ENCODE measurements at regions not wholly inside any gene's neighbourhood (a gene's known extent, or its start where the extent isn't known, plus 50 kb on each side); places are given as distances from the start of the nearest gene placed in this dataset.

DNA sequence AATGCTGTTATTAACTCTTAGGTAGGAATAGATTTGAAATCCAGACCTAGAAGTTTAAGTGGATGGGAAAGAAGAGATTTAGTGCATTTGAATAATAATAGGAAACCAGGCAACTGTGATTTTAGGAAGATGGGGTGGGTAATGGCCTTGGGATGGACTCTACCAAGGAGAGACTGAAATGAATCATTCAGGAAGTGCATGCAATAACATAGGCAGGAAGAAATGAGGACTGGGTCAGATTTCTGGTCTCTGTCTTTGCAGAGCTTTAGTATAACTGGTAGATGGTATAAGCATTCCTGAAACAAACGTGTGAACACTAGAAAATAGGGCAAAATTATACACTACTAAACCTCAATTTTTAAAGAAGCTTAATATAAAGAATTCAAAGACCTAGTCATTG is 274.4 kb upstream of the CLINT1 start:
- no peak overlapping the region for H3K4me3 ChIP-seq
- no peak for DNase-seq
- 50% methylated on average over 1 of the region's 1 CpG for WGBS, 2 donors
- H3K9me3 ChIP-seq = no peaks in the 10 kb centered on the region
- no peak for ATAC-seq (ENCODE audit: low FRiP score in 2 of 2)
- H3K4me1 ChIP-seq = no peaks in the 10 kb centered on the region
- TF ChIP-seq POLR2A (IDR thresholded peaks at IDR 0.05) (no peak), POLR2AphosphoS5 (IDR thresholded peaks at IDR 0.05) (no peak), EP300 (IDR thresholded peaks at IDR 0.05) (no peak)
- TF ChIP-seq, protein P1, sequence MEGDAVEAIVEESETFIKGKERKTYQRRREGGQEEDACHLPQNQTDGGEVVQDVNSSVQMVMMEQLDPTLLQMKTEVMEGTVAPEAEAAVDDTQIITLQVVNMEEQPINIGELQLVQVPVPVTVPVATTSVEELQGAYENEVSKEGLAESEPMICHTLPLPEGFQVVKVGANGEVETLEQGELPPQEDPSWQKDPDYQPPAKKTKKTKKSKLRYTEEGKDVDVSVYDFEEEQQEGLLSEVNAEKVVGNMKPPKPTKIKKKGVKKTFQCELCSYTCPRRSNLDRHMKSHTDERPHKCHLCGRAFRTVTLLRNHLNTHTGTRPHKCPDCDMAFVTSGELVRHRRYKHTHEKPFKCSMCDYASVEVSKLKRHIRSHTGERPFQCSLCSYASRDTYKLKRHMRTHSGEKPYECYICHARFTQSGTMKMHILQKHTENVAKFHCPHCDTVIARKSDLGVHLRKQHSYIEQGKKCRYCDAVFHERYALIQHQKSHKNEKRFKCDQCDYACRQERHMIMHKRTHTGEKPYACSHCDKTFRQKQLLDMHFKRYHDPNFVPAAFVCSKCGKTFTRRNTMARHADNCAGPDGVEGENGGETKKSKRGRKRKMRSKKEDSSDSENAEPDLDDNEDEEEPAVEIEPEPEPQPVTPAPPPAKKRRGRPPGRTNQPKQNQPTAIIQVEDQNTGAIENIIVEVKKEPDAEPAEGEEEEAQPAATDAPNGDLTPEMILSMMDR (IDR thresholded peaks at IDR 0.05) = no peak
- no peaks in the 10 kb centered on the region for H3K36me3 ChIP-seq
- no peak overlapping the region for H3K27ac ChIP-seq
- H3K27me3 ChIP-seq = no peaks in the 10 kb centered on the region

DNA sequence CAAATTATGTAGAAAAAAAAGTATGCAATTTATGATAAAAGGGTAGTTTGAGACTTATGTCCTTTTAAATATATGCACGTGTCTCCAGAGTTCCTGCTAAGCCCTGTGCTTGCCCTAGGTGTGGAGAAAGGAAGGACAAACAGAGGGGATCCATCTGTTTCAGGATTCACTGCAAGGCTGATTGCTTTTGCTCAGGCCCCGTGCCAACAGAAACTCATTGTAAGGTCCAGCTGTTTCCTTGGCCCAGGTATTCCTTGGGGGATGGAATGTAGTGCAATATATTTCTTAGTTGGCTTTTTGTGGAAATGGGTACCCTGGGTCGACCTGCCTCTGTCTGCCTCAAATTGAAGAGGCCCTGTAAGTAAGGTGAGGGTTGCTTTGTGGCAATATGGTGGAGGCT is 268.6 kb upstream of the CLINT1 start:
- no peak for ATAC-seq (ENCODE audit: low FRiP score in 2 of 2)
- no peak overlapping the region for H3K27ac ChIP-seq
- no peak overlapping the region for H3K4me3 ChIP-seq
- no peaks in the 10 kb centered on the region for H3K9me3 ChIP-seq
- DNase-seq = no peak
- TF ChIP-seq EP300 (IDR thresholded peaks at IDR 0.05) (no peak), POLR2AphosphoS5 (IDR thresholded peaks at IDR 0.05) (no peak), POLR2A (IDR thresholded peaks at IDR 0.05) (no peak)
- TF ChIP-seq, protein P1 (IDR thresholded peaks at IDR 0.05) = no peak
- no peaks in the 10 kb centered on the region for H3K36me3 ChIP-seq
- H3K4me1 ChIP-seq = no peaks in the 10 kb centered on the region
- H3K27me3 ChIP-seq = no peaks in the 10 kb centered on the region
- 50 to 59% methylated on average over 3 of the region's 3 CpGs for WGBS, 2 donors

DNA sequence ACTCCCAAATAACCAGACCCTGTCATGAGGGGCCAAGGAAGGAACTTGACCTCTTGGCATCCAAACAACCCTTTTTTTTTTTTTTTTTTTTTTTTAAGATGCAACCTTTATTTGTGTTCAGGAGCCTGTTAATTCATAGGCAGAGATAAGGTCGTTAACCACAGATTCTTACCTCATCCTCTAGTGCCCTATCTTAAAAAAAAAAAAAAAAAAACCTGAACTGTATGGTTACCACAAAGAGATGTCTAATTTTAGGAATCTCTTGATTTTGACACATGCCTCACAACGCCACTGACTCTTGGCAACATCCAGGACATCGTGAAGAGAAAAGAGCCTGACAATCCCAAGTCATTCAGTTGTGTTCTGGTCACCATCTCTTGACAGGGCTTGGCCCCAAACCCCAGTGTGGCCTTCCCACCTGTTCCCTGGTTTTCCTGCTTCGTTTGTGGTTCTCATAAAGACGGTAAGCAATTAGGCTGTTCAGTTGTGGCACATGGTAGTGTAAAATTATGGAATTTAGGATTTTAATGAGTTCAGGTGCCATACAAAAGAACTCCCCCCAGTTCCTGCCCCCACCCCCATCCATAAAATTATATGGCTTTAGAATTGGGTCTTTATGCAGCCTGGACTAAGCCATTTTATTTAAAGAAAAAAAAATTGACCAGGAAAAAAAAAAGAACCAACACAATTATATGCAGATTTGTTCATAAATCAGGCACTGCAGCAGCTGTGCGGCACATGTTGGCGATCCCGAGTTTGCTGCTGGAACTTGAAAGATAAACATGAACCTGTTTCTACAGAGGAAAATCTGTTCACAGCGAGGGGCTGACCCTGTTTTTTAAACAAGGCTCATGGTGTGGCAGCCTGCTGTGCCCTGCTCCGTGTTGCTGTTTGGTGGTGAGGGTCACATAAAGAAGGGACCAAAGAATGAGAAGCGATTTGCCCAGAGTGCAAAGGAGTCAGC is 267.8 kb upstream of the CLINT1 start:
- H3K27me3 ChIP-seq = no peaks in the 10 kb centered on the region
- no peak overlapping the region for H3K4me3 ChIP-seq
- no peaks in the 10 kb centered on the region for H3K36me3 ChIP-seq
- 65% methylated on average over 11 of the region's 11 CpGs for WGBS, 2 donors
- DNase-seq (no peak), ATAC-seq (ENCODE audit: low FRiP score in 2 of 2) (no peak)
- TF ChIP-seq, protein P1 (IDR thresholded peaks at IDR 0.05) = no peak
- no peak for TF ChIP-seq POLR2A (IDR thresholded peaks at IDR 0.05)
- no peaks in the 10 kb centered on the region for H3K9me3 ChIP-seq
- no peaks in the 10 kb centered on the region for H3K4me1 ChIP-seq
- no peak overlapping the region for H3K27ac ChIP-seq

DNA sequence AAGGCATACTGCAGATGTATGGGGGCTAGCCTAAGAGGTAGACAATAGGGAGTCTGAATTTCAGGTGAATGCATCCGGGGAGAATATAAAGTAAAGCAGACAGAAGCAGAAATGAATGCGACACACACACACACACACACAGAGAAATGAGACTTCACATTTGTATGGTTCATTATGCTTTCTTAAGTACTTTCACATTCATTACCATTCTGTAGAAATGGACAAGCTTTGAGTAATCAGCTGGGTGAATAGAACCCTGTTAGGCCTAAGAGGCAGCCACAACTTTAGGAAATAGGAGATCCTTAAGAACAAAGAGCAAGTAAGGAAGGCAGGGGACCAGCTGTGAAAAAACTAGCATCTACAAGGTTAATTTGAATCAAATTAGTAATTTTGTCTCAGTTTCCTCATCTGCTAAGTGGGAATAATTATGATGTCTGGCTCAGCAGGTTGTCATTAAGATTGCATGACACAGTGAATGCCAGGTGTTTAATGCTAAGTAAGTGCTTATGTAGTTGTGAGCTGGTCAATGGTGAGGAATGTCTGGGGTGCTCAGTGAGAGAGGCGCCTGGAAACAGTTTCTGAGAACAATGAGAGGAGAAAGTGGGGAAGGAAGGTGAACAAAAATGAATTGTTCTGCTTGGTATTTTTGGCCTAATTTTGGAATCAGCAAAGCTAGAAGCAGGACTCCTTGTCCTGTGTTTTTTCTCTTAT is 265.8 kb upstream of the CLINT1 start:
- Histone ChIP-seq H3K4me3 (no peak overlapping the region), H3K27ac (no peak overlapping the region), H3K4me1 (no peaks in the 10 kb centered on the region), H3K9me3 (no peaks in the 10 kb centered on the region), H3K36me3 (no peaks in the 10 kb centered on the region), H3K27me3 (no peaks in the 10 kb centered on the region)
- no peak for ATAC-seq (ENCODE audit: low FRiP score in 2 of 2)
- WGBS, 2 donors = 88 to 96% methylated on average over 3 of the region's 3 CpGs
- TF ChIP-seq EP300 (IDR thresholded peaks at IDR 0.05) (no peak), POLR2A (IDR thresholded peaks at IDR 0.05) (no peak), POLR2AphosphoS5 (IDR thresholded peaks at IDR 0.05) (no peak)
- TF ChIP-seq, protein P1 (IDR thresholded peaks at IDR 0.05) = no peak
- DNase-seq = no peak
